Right lung (tissue), 2 donors: ENCODE measurements at regions not wholly inside any gene's neighbourhood (a gene's known extent, or its start where the extent isn't known, plus 50 kb on each side); places are given as distances from the start of the nearest gene placed in this dataset.
"Not testable (repeated sequence)": the region's sequence is repeated elsewhere in the genome, so short reads cannot be mapped to it uniquely, and the experiment has no call there.

ENCODE experiments used
- DNase-seq, 2 donors: peaks; one replicate each; pipeline ENCODE4 v3.0.0-alpha.2; 2013

DNA sequence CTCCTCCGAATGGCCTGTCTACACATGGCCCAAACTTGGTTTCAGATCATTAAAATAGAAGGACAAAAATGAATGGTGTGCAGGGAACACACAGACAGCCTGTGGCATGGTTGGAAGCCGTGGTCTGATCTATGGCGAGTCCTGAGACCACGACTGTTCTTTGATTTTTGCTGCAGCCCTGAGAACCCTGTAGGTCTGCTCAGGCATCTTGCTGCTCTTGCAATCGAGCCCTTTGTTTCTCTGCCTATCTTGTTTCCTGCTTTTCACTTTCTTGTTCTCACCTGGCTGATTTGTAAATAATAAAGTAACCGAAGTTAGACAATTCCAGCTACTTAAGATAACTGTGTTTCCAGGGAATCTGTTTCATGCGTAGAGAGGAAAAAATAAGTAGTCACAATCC lies 54.1 kb upstream of the NBPF9 start:
- not testable (repeated sequence) for DNase-seq

DNA sequence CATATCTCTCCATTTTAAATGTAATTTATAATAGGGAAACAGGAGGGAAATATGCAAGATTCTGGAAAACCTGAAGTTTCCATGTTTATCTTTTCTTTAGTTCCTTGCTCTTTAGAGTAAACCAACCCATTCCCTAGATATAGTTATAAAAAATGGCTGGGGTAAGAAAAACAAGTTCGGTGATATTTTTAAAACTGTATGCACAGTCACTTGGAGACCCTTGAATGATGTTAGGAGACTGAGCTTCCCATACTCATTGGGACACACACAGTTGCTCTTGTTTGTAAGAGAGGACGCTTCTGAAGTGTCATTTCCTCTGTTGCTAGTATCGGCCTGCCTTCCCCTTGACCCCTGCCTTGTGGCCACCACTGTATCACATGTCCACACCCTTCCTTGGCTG lies 55.0 kb upstream of the NBPF9 start:
- not testable (repeated sequence) for DNase-seq

DNA sequence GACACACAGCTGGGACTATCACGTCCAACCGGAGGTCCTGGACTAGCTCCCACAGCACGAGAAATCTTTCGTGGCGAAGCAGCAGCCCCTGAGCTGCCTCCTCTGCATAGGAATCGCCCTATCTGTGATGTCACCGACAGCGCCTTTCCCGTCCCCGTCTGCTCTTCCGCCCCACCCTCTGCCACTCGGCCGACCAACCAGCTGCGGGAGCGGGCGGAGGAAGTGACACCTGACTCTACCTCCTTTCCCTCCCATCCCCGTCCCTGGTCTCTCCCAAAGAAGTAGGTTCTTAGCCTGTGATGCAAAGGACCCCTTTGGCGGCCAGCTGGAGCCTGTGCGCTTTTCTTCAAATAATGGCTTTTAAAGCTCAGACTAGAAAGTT lies 59.7 kb upstream of the NBPF9 start:
- not testable (repeated sequence) for DNase-seq

DNA sequence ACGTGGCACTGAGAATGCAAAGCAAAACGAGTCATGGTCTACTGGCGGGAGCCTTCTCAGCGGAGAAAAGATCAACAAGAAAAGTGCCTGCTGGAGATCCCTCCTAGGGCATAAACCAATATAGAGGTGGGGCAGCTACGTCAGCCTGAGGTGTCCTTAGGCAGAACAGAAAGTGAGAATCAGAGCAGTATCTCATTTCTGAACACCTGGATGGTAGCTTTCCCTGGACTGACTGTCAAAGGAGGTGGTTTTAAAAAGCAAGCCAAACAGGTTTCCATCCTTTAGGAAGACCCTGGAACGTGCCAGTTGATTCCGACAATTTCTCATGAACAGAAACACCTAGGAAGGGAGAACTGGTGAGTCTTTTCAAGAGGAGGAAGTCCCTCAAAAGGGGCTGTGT lies 71.4 kb upstream of the NBPF9 start:
- peak in 1 of 2 donors; percentile 11 for DNase-seq

DNA sequence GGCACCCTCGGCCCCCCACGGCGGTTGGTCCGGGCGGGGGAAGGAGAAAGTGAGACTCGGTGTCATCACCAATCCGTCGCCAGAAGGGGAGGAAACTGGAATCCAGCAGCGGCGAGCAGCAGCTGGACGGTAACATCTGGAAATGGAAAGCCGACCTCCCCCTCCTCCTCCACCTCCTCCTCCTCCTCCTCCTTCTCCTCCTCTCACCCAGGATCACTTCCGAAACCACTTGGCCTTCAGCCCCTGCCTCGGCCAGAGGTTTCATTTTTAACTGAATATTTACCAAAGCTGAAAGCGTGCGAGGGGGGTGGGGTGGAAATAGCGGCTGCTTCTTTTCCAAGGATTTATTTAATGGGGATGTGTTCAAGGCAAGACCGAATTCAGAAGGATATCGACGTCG lies 72.5 kb upstream of the NBPF9 start:
- DNase-seq: not testable (repeated sequence)

DNA sequence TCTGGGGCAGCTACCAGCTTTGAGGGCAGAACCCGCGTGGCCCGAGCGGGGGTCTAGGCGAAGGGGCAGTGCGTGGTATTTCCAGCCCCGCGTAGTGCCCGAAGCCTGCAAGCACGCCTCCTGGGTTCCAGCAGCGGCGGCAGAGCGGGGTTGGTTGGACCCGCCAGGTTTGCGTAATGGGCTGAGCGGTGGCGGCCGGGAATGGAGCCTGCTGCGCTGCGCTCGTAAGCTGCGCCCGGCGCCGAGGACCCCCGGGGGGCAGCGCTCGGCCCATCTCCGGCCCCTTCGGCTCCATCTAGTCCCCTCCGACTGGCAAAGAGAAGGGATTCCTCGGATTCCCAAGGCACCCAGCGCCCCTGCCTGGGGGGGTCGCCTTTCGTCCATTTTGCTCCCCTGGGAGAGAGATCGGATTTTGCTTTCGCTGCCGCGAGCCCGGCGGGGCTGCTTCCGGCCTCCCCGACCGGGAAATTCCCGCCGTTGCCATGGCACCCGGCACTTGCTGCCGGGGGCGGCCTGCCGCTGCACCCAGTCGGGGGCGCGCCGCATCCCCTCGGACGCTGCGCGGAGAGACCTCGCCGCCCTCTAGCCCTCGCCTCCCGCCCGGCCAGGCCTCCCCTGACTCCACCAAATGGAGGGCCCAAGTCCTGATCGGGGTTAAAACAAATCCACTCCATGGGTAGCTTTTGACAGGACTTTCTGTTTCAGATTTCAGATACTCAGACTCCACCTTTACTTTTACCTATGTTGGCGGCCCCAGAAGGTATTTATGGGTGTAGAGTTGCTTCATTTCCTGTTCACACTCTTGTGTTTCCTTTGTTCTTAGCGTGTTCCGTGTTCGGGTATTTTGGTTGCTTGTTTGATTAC lies 73.3 kb upstream of the NBPF9 start:
- DNase-seq: peak; percentile 48 to 67

DNA sequence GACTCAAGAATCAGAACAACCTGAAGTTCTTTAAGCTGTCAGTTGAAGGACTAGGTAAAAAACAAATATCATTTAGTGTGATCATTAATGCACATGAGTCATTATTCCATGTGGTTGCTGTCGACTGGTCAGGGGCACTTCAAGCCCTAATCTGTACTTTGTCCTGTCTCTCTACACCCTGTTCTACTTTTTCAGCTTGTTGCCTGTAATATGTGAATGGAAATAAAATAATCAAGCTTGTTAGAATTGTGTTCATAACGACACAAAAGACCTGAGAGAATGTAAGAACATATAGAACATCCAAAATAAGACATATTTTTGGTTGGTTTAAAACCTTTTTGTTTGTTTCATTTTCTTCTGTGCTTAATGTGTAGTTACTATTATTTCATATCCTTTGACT lies 87.4 kb upstream of the NBPF9 start:
- not testable (repeated sequence) for DNase-seq

DNA sequence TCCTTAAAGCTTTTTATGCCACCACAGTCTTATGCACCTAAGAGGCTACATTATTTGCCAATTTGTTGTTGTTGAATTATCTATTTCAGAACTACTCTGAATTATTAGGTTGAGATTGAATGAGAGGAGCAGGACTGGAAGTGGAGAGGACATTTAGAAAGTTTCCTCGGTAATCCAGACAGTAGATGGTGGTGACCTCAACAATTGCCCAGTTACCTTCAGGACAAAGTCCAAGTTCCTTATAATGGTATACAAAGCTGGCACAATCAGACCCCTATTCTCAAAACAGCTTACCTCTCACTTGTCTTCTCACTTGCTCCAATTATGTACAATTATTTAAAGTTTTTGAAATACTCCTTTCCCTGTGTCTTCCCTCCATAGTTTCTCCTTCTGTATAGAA lies 93.3 kb upstream of the NBPF9 start:
- not testable (repeated sequence) for DNase-seq

DNA sequence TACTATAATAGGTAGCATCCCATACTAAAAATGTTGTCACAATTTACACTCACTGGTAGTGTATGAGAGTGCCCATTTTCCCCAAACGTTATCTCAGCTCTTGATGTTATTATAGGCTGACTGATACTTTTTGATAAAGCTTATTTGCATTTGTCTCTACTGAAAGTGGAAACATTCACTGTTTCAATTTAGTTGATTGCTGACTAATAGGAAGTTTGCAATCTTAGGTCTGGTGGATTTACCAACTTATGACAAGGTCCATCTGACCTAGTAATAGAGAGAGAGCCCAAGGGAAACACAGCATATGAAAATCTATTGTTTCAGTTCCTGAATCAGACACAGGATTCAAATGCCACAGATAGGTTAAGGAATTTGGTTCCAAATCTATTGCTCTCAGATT lies 97.2 kb upstream of the NBPF9 start:
- DNase-seq: not testable (repeated sequence)

DNA sequence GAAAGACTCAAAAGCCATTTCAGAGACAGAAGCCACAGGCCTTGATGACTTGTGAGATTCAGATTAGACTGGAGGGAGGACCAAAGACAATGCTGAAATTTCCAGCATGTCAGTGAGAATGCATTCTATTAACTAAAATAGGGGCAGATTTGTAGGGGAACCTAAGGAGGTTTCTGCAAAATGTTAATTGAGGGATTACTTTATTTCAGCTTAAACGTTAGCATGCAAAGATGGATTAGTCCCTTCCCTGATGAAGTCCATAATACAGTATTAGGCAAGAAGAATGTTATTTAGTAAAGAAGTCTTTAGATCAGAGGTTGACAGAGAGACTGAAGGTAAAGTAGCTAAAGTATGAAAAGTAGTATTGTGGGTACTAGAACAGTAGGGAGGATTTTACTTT lies 98.9 kb upstream of the NBPF9 start:
- DNase-seq: not testable (repeated sequence)

DNA sequence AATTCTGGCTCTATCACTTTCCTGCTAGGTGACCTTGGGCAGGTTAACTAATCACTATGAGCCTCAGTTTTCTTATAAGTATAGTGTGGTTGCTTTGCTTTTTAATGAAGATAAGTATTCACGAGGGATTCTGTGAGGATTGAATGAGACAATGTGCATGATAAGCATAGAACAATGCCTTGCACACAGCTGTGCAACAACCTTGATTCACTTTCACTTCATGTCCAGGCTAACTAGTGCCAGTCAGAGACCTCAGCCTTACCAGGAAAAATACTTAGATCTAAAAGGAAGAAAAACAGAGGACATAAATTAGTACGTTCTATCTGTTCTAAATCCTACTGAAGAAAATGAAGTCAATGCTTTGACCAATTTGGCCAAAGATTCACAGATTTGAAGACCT lies 101.0 kb upstream of the NBPF9 start:
- not testable (repeated sequence) for DNase-seq

DNA sequence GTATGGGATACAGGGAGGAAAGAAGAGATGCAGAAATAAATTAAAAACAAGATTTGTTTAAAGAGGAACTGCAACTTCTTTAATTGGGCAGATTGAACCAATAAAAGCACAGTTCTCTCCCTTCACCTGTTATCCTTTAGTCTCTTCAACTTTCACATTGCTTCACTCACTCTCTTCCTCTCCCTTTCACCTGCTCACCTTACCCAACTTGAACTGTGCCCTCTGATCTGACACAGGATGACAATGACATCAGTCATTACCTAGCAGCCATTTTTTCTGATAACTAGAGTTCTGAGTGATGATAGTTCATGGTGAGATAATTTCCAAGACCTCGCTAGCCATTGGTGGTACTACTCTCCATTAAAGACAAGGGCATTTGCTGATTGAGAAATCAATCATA lies 105.5 kb upstream of the NBPF9 start:
- DNase-seq: not testable (repeated sequence)

DNA sequence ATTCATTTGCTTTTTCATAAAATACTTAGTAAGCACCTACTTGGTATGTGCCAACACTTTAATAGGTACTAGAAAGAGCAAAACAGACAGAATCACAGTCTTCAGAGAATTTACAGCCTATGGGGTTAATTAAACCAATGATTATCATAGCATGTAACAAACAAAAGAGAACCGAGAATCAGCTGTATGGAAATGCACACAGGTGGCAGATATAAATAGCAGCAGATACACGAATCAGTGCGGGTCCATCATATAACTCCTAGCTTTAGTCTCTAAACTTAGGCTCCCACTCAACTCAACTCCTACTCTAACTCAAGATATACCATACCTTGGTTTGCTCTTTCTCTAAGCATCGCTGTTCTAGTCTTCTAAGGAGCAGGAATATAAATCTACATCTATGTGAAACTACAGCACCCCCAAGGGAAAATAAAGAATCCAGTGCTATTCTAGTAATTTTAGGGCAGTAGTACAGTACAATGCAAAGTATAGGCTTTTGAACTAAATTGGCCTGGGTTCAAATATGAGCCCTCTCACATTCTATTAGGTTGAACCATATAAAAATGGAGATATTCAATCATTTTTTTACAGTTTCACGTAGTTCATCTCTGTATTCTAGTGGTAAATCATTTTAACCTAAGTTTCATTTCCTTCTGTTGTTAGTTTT lies 108.5 kb upstream of the NBPF9 start:
- DNase-seq: not testable (repeated sequence)

DNA sequence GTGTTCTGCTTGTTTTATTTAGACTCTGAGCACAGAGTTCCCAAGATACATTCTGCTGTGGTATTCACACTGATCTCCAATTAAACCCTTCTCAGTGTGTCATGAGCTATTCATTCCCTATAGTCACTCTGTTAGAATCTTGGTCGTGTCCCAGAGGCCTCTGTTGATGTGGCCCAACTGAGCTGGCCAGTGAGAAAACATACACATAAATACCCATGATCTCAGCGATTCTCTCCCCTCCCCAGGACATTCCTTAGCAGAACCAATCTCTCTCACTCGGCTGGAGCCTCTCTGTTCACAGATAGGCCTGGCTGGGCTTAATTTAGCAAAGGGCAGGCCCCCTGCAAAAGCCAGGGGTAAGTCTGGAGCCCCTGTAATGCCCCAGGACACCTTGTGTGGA lies 109.6 kb upstream of the NBPF9 start:
- DNase-seq: not testable (repeated sequence)

DNA sequence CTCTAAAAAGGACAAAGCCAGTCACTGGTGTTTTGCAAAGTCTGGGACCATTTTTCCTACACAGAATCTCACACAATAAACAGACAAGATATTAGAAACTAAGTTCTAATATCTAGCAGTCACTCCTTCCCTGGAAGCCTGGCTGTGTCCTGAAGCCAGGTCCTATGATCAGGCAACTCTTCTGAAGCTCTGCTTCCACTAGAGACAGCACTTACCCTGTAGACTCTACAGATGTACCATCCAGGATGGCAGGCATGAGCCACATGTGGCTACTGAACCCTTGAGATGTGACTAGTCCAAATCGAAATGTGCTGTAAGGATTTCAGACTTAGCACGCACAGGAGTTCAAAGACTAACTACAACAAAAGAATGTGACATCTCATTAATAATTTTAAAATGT lies 110.3 kb upstream of the NBPF9 start:
- not testable (repeated sequence) for DNase-seq

DNA sequence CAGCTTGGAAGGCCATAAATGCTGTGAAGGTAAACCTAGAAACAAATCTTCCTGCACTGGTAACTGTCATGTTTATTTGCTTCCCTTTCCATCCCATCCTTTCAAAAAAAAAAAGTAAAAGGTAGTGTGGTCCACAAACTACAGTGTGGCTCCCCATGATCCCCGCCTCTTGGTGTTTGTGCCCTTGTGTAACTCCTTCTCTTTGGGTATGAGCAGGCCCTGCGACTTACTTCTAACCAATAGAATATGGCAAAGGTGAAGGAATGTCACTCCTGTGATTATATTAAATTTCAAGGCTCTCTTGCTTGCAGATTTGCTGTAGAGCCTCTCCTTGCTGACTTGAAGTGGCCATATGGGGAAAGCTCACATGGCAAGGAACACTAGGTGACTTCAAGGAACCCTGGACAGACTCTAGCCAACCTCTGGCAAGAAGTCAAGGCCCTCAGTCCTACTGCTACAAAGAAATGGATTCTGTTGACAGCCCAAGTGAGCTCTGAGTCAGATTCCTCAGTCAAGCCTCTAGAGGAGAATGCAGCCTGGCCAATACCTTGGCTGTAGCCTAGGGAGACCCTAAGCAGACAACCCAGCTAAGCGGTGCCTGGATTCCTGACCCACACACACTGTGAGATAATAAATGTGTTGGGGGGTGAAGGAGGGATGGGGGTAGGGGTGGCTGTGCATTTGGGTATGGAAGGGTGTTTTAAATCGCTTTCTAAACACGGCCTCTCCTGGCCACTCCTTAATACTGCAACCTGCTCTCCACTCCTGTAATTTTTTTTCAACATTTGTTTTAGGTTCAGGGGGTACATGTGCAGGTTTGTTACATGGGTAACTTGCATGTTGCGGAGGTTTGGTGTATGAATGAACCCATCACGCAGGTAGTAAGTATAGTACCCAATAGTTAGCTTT lies 115.0 kb upstream of the NBPF9 start:
- not testable (repeated sequence) for DNase-seq

DNA sequence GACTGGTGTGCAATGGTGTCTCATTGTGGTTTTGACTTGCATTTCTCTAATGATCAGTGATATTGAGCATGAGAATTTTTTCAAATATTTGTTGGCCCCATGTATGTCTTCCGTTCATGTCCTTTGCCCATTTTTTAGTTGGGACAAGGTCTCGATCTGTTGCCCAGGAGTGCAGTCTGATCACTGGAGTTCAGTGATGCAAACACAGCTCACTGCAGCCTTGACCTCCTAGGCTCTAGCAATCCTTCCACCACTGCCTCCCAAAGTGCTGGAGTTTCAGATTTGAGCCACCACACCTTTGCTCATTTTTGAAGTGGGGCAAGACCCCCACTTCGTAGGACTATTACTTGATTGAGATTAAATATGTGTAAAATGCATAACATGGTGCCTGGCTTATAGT lies 116.2 kb upstream of the NBPF9 start:
- DNase-seq: not testable (repeated sequence)

DNA sequence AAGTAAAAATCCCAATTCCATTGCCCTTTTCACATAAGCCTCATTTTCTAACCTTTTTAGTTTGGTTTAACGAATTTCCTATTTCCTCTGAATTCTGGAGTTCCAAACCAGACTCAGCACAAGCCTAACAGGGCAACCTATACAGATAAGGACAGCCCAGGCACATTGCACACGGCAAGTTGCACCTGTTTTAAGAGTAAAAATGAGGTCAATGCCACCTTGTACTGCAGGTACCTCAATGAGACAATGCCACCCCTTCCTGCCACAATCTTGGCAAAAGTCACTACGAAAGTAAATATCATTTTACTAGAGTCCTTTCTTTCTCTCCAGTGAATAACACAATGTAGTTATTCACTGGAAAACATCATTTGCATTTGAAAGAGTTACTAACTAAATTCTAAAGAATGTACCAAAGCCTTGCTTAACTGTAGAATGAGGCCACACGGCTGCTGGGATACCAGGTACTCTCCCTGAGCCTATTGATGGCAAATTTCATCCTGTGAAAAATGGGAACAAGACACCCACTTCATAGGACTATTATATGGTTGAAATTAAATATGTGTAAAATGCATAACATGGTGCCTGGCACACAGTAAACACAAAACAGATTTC lies 117.2 kb upstream of the NBPF9 start:
- not testable (repeated sequence) for DNase-seq

DNA sequence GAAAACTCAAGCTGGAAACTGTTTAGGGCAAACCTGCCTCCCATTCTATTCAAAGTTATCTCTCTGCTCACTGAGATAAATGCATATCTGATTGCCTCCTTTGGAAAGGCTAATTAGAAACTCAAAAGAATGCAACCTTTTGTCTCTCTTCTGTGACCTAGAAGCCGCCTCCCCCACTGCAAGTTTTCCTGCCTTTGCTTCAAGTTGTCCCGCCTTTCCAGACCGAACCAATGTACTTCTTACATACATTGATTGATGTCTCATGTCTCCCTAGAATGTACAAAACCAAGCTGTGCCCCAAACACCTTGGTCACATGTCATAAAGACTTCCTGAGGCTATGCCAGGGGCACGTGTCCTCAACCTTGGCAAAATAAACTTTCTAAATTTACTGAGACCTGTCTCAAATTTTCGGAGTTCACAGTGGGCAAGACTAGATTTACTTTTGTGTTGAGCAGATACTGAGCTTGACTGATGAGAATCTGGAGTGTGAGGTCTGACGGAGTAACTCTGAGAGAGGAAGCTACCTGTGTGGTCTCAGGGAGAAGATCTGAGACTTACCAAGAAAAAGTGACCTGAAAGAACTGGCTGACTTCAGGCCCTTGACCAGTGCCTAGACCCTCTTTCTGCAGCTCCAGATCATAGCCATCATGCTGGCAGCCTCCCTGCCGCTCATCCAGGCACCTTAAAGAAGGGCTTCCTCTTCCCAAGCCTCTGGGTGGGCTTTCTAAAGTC lies 124.7 kb upstream of the NBPF9 start:
- DNase-seq: not testable (repeated sequence)

DNA sequence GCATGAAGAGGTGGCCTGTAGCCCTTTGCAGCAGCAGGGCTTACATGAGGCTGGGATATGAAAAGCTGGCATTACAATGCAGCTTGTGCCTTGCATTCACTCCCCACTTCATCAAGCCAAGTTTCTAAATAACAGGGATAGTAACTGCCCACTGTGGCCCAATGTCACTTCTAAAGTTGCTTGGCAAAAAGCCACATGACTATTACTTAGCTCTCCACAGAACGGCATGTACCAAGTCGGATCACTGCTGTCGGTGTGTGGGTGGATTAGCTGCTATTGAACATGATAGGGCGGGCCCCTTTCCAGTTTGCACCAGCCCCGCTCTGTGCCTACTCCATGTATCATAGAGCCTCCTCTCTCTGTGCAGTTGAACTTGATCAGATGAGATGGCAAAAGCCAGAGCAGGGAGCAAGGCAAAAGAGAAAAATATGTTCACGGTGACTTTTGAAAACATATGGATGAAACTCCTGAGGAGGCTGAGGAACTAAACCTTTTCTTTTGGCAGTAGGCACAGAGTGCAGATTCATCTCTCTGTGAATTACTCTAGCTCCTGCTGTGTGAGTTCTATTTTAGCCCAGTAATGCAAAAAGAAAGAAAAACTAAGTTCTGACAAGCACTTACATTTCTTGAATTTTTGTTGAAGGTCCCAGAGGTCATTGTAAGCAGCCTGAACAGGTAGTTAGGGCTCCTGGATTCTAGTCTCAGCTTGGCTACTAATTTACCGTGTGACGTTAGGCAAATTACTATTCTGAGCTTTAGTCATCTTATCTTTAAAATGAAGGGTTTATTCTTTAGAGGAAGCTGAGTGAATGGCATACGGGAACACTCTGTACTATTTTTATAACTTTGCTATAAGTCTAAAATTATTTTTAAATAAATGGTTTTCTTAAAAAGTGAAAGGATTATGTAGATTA lies 125.6 kb upstream of the NBPF9 start:
- not testable (repeated sequence) for DNase-seq
